GM21825 (cell line): ENCODE measurements at regions not wholly inside any gene's neighbourhood (a gene's known extent, or its start where the extent isn't known, plus 50 kb on each side); places are given as distances from the start of the nearest gene placed in this dataset.

Source experiments
- ATAC-seq: cut with Tn5 transposase; IDR thresholded peaks from one replicate; pipeline ENCODE4 v1.9.1; 2021; ENCODE audit warnings: mild to moderate bottlenecking, moderate library complexity; ENCODE audit not compliant: unreplicated experiment

GRCh38 chr3:35946854-35947515, 307.7 kb downstream of the ARPP21 start:
- no peak for ATAC-seq

- ATAC-seq: no peak
These were observed 310.7 kb downstream of the ARPP21 start for GRCh38 chr3:35950021-35950420.

GRCh38 chr3:35954413-35954812, 315.1 kb downstream of the ARPP21 start:
- ATAC-seq: no peak

- ATAC-seq: no peak
These were observed 326.6 kb downstream of the ARPP21 start for GRCh38 chr3:35965908-35966307.

- ATAC-seq: no peak
These were observed 327.5 kb downstream of the ARPP21 start for GRCh38 chr3:35966629-35967464.

- no peak for ATAC-seq
These were observed 328.8 kb downstream of the ARPP21 start for GRCh38 chr3:35968043-35968622.

- ATAC-seq: no peak
These were observed 330.1 kb downstream of the ARPP21 start for GRCh38 chr3:35969406-35969805.

- ATAC-seq: no peak
These were observed 331.5 kb downstream of the ARPP21 start for GRCh38 chr3:35970793-35971192.

- no peak for ATAC-seq
These were observed 332.4 kb downstream of the ARPP21 start for GRCh38 chr3:35971686-35972085.

- no peak for ATAC-seq
These were observed 335.5 kb downstream of the ARPP21 start for GRCh38 chr3:35974872-35975271.

GRCh38 chr3:35986161-35986560, 346.8 kb downstream of the ARPP21 start:
- ATAC-seq: no peak

- ATAC-seq: no peak
These were observed 348.1 kb downstream of the ARPP21 start for GRCh38 chr3:35987386-35987785.

GRCh38 chr3:35992041-35992440, 352.7 kb downstream of the ARPP21 start:
- no peak for ATAC-seq

- no peak for ATAC-seq
These were observed 368.5 kb upstream of the STAC start for GRCh38 chr3:36011791-36012190.

GRCh38 chr3:36013425-36013824, 366.9 kb upstream of the STAC start:
- no peak for ATAC-seq

- no peak for ATAC-seq
These were observed 355.1 kb upstream of the STAC start for GRCh38 chr3:36025232-36025631.

GRCh38 chr3:36032180-36033047, 347.9 kb upstream of the STAC start:
- no peak for ATAC-seq

- ATAC-seq: no peak
These were observed 321.8 kb upstream of the STAC start for GRCh38 chr3:36058404-36059030.

GRCh38 chr3:36060950-36061349, 319.4 kb upstream of the STAC start:
- no peak for ATAC-seq

GRCh38 chr3:36063992-36064391, 316.3 kb upstream of the STAC start:
- no peak for ATAC-seq

GRCh38 chr3:36065321-36065720, 315.0 kb upstream of the STAC start:
- ATAC-seq: no peak
